ENCODE measurements at regions not wholly inside any gene's neighbourhood (a gene's known extent, or its start where the extent isn't known, plus 50 kb on each side); places are given as distances from the start of the nearest gene placed in this dataset.

GRCh38 chr12:54765652-54766051 is 88.7 kb upstream of the MUCL1 start:
- TF ChIP-seq CTCF (IDR thresholded peaks at IDR 0.05) (no peak), POLR2A (IDR thresholded peaks at IDR 0.05) (no peak)
